Esophagus squamous epithelium (tissue), 4 donors: ENCODE measurements at regions not wholly inside any gene's neighbourhood (a gene's known extent, or its start where the extent isn't known, plus 50 kb on each side); places are given as distances from the start of the nearest gene placed in this dataset.

Source experiments
- POLR2A ChIP-seq, 4 donors: fragments of 450-650 bp; IDR thresholded peaks; one replicate each; pipeline ENCODE4 v1.6.1; 2017; ENCODE audit warnings: antibody characterized with exemption in 4 of 4, mild to moderate bottlenecking in 4 of 4, moderate library complexity in 3 of 4
- TF ChIP-seq, protein P1 (sequence below), 6 experiments: fragments of 450-650 bp in 4 of 6; fragments of 200-600 bp in 2 of 6; sonication (generic) in 2 of 6; IDR thresholded peaks; one replicate each; pipeline ENCODE4 v1.5.1; 2016 to 2019; ENCODE audit warnings: antibody characterized with exemption in 6 of 6, mild to moderate bottlenecking in 4 of 6, moderate library complexity in 4 of 6

DNA sequence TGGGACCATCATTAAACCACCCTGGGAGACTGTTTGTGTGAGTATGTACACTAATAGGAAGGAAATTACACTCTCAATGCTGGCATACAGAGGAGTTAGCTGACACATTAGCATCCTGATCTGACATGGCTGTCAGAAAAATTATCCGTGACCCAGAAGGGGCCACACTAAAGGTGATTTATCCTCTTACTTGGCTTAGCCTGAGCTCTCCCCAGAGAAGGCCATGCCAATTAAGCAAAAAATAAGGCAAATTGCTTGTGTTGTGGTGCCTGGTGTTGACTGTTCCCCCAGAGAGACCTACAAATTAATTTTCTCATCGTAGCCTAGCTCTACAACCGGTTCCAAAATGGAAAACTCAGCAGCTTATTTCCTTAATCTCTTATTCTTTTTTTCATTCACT lies 992.3 kb downstream of the KCNMA1 start:
- TF ChIP-seq POLR2A (IDR thresholded peaks at IDR 0.05), result no peak
- TF ChIP-seq, protein P1, sequence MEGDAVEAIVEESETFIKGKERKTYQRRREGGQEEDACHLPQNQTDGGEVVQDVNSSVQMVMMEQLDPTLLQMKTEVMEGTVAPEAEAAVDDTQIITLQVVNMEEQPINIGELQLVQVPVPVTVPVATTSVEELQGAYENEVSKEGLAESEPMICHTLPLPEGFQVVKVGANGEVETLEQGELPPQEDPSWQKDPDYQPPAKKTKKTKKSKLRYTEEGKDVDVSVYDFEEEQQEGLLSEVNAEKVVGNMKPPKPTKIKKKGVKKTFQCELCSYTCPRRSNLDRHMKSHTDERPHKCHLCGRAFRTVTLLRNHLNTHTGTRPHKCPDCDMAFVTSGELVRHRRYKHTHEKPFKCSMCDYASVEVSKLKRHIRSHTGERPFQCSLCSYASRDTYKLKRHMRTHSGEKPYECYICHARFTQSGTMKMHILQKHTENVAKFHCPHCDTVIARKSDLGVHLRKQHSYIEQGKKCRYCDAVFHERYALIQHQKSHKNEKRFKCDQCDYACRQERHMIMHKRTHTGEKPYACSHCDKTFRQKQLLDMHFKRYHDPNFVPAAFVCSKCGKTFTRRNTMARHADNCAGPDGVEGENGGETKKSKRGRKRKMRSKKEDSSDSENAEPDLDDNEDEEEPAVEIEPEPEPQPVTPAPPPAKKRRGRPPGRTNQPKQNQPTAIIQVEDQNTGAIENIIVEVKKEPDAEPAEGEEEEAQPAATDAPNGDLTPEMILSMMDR (IDR thresholded peaks at IDR 0.05), result no peak
